Transverse colon (tissue), 4 donors: ENCODE measurements at regions not wholly inside any gene's neighbourhood (a gene's known extent, or its start where the extent isn't known, plus 50 kb on each side); places are given as distances from the start of the nearest gene placed in this dataset.
A peak's percentile ranks its signal among the peaks of the same experiment; 100 is the strongest.

Source experiments
- DNase-seq: peaks from one replicate; pipeline ENCODE4 v3.0.0-alpha.2; 2019
- H3K27ac ChIP-seq, 4 donors: fragments of 200-600 bp; sonication (generic); 2 replicates each; pipeline ENCODE4 v1.5.1; 2016 to 2018; ENCODE audit warnings: inconsistent platforms in 4 of 4
- H3K27me3 ChIP-seq: fragments of 200-600 bp; sonication (generic); 2 replicates; pipeline ENCODE4 v1.5.1; 2017; ENCODE audit warnings: inconsistent platforms
- H3K36me3 ChIP-seq, 4 donors: fragments of 200-600 bp; sonication (generic); 2 replicates each; pipeline ENCODE4 v1.5.1; 2017 to 2019; ENCODE audit warnings: inconsistent platforms in 4 of 4
- H3K4me1 ChIP-seq, 4 donors: fragments of 200-600 bp; sonication (generic); 2 replicates each; pipeline ENCODE4 v1.5.1; 2017 to 2020; ENCODE audit warnings: inconsistent platforms in 4 of 4
- H3K4me3 ChIP-seq, 4 donors: fragments of 200-600 bp; sonication (generic); 1 replicate in 1 of 4; 2 replicates in 3 of 4; pipeline versions ENCODE4 v1.5.1 to v1.6.1; 2017 to 2019; ENCODE audit warnings: inconsistent platforms in 4 of 4
- H3K9me3 ChIP-seq, 2 donors: fragments of 200-600 bp; sonication (generic); 2 replicates each; pipeline ENCODE4 v1.5.1; 2017 to 2019; ENCODE audit warnings: inconsistent platforms in 2 of 2
- CTCF ChIP-seq, 5 experiments: fragments of 200-600 bp in 3 of 5; fragments of 450-650 bp in 2 of 5; sonication (generic) in 3 of 5; IDR thresholded peaks; 1 replicate in 2 of 5; 2 replicates in 3 of 5; pipeline ENCODE4 v1.5.1; 2016 to 2017; ENCODE audit warnings: antibody characterized with exemption in 5 of 5, inconsistent platforms in 3 of 5, mild to moderate bottlenecking in 2 of 5, moderate library complexity in 1 of 5
- EP300 ChIP-seq: sonication (generic); formaldehyde crosslinking; IDR thresholded peaks from one replicate; pipeline ENCODE4 v1.6.1; 2017; ENCODE audit warnings: antibody characterized with exemption, low read depth
- POLR2A ChIP-seq: fragments of 450-650 bp; IDR thresholded peaks from one replicate; pipeline ENCODE4 v1.6.1; 2016; ENCODE audit warnings: antibody characterized with exemption, mild to moderate bottlenecking, moderate library complexity
- POLR2AphosphoS5 ChIP-seq, 3 donors: sonication (generic); formaldehyde crosslinking; IDR thresholded peaks; one replicate each; pipeline ENCODE4 v1.6.1; 2016; ENCODE audit warnings: antibody characterized with exemption in 3 of 3
- WGBS, 2 donors: methylation state at CpG; one replicate each; pipeline ENCODE4 v1.1.5; 2018; ENCODE audit warnings: low coverage in 1 of 2; 5-methylcytosine and 5-hydroxymethylcytosine counted together
- in situ Hi-C, 4 donors: fragments of 200-750 bp; cut with MboI; loops; one replicate each; pipeline versions ENCODE4 v1.15.0 to v1.15.1; 2017; ENCODE audit warnings: low sequenced_read_pairs in 3 of 4, low pct_ligation_motif_present in 1 of 4, low pct_unique_long_range_greater_than_20kb in 1 of 4
- intact Hi-C: fragments of 100-400 bp; cut with DNase I; formaldehyde crosslinking; loops from one replicate; pipeline ENCODE4 v1.15.1; 2023; ENCODE audit warnings: low total_unique reads

GRCh38 chr20:20875716-20876115 is 163.3 kb upstream of the RALGAPA2 start:
- H3K4me3 ChIP-seq: no peak overlapping the region
- H3K27me3 ChIP-seq: peaks cover 35% of the 10 kb centered on the region
- no peak overlapping the region for H3K27ac ChIP-seq
- intact Hi-C loops (no loop called here), in situ Hi-C loops (no loop called here)
- no peaks in the 10 kb centered on the region for H3K36me3 ChIP-seq
- WGBS, 2 donors: 59 to 67% methylated on average over 4 to 7 of the region's 7 CpGs
- no peaks in the 10 kb centered on the region for H3K9me3 ChIP-seq
- TF ChIP-seq POLR2AphosphoS5 (IDR thresholded peaks at IDR 0.05): no peak
- no peak for TF ChIP-seq EP300
- TF ChIP-seq CTCF (IDR thresholded peaks at IDR 0.05): no peak
- no peak for TF ChIP-seq POLR2A
- no peak for DNase-seq
- no peaks in the 10 kb centered on the region for H3K4me1 ChIP-seq

GRCh38 chr20:20872428-20872827 is 160.0 kb upstream of the RALGAPA2 start:
- intact Hi-C loops (no loop called here), in situ Hi-C loops (loop anchor here (25.0 kb wide), 2 partner anchors 365 to 640 kb away; partner anchors contain the start of gene NKX2-2 (in 2 of the 4))
- Histone ChIP-seq H3K27me3 (peaks cover 37% of the 10 kb centered on the region), H3K9me3 (no peaks in the 10 kb centered on the region), H3K27ac (no peak overlapping the region), H3K36me3 (no peaks in the 10 kb centered on the region), H3K4me3 (no peak overlapping the region), H3K4me1 (no peaks in the 10 kb centered on the region)
- TF ChIP-seq POLR2AphosphoS5 (IDR thresholded peaks at IDR 0.05) (no peak), EP300 (no peak), CTCF (IDR thresholded peaks at IDR 0.05) (no peak), POLR2A (no peak)
- no peak for DNase-seq
- 41 to 43% methylated on average over 9 of the region's 9 CpGs for WGBS, 2 donors

GRCh38 chr20:20869161-20869775 is 156.8 kb upstream of the RALGAPA2 start:
- no peak overlapping the region for H3K27ac ChIP-seq
- no peaks in the 10 kb centered on the region for H3K9me3 ChIP-seq
- TF ChIP-seq POLR2AphosphoS5 (IDR thresholded peaks at IDR 0.05): no peak
- no peak for TF ChIP-seq EP300
- no peak for TF ChIP-seq POLR2A
- intact Hi-C loops (no loop called here), in situ Hi-C loops (loop anchor here (10.0 to 25.0 kb wide), 3 partner anchors 368 to 643 kb away; partner anchors contain the start of gene NKX2-2 (in 2 of the 4))
- DNase-seq: no peak
- H3K4me3 ChIP-seq: no peak overlapping the region
- peaks cover 27% of the 10 kb centered on the region for H3K27me3 ChIP-seq
- H3K36me3 ChIP-seq: no peaks in the 10 kb centered on the region
- no peaks in the 10 kb centered on the region for H3K4me1 ChIP-seq
- 0 to 78% methylated on average over 1 to 5 of the region's 5 CpGs for WGBS, 2 donors

- no peak overlapping the region for H3K4me3 ChIP-seq
- no peak overlapping the region for H3K27ac ChIP-seq
- TF ChIP-seq POLR2AphosphoS5 (IDR thresholded peaks at IDR 0.05): no peak
- no peak for TF ChIP-seq POLR2A
- peak in 1 of 5 experiments; percentile 12 for TF ChIP-seq CTCF (IDR thresholded peaks at IDR 0.05)
- TF ChIP-seq EP300: no peak
- in situ Hi-C loops: loop anchor here (10.0 to 25.0 kb wide), 3 partner anchors 373 to 648 kb away; partner anchors contain the start of gene NKX2-2 (in 2 of the 4)
- peaks cover 7% of the 10 kb centered on the region for H3K27me3 ChIP-seq
- H3K9me3 ChIP-seq: no peaks in the 10 kb centered on the region
- WGBS, 2 donors: 71 to 76% methylated on average over 3 of the region's 3 CpGs
- no peaks in the 10 kb centered on the region for H3K36me3 ChIP-seq
- intact Hi-C loops: no loop called here
- no peaks in the 10 kb centered on the region for H3K4me1 ChIP-seq
- DNase-seq: no peak
Observed at GRCh38 chr20:20864351-20865096, 152.1 kb upstream of the RALGAPA2 start.
